ENCODE measurements at regions not wholly inside any gene's neighbourhood (a gene's known extent, or its start where the extent isn't known, plus 50 kb on each side); places are given as distances from the start of the nearest gene placed in this dataset.

DNA sequence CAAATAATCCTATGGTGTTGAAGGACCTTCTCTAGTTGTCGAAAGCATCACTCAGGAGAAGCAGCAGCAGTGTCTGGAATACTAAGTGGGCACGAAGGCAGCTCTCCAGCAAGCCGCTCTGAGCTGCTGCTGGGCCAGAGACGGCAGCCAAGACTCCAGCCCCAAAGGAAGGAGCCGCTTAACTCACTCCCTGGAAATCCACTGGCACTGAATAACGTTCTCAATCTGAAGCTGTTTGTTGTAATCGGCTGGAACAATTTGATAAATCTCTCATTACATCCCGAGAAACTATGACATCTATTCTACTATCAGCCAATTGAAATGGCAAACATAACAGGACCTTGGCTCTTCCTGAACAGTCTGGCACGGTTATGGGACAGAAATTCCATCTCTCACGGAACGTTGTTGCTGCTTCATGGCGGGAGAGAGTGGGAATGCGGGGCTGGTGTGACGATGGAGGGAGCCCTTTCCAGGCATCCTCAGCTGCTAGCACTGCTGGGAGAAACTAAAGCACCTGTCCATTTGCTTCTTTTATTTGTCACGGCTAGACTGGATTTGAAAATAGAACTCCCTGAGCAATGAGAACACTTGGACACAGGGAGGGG lies 331.5 kb upstream of the RNF32 start:
- DNase-seq (ENCODE audit: low read depth), result no peak

DNA sequence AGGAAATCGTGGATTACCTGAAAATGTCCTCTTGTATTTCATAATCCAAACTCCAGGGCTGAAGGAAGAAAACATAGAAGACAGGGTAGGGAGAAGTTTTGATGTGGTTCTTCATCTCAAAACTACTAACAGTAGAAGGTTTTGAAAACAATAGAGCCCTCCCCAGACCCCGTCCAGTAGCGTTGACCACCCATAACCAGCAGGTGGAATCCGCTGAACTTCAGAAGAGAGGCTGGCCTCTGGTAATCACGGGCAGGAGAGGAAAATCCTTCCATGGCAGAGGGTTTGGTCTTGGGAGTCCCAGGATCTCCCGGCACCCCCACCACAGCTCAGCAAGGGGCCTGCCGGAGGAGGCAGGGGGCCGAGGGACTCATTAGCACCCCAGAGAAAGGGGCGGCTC lies 333.4 kb upstream of the RNF32 start:
- DNase-seq (ENCODE audit: low read depth), result no peak

- no peak for DNase-seq (ENCODE audit: low read depth)
Observed at GRCh38 chr7:156305351-156305750, 335.2 kb upstream of the RNF32 start.

GRCh38 chr7:156282816-156283215 lies 357.8 kb upstream of the RNF32 start:
- no peak for DNase-seq (ENCODE audit: low read depth)

- no peak for DNase-seq (ENCODE audit: low read depth)
Observed at GRCh38 chr7:156279635-156280034, 360.9 kb upstream of the RNF32 start.

DNA sequence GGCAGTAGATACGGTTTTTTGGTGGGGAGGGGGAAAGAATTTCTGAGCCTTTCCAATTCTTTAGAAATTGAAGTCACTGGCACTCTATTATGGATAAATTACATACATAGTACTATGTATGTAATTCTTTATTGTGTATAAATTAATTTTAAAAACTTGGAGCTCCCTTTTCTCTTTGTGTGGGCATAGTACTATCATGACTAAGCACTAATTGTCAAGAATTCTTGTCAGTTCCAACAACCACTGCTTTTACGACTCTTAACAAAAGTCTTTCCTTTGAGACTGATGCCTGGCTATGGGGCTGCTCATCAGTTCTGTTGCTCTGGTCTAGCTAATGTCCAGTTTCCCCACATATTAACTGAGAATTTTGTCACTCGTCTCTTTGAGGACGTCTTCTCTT lies 365.3 kb upstream of the RNF32 start:
- no peak for DNase-seq (ENCODE audit: low read depth)

DNA sequence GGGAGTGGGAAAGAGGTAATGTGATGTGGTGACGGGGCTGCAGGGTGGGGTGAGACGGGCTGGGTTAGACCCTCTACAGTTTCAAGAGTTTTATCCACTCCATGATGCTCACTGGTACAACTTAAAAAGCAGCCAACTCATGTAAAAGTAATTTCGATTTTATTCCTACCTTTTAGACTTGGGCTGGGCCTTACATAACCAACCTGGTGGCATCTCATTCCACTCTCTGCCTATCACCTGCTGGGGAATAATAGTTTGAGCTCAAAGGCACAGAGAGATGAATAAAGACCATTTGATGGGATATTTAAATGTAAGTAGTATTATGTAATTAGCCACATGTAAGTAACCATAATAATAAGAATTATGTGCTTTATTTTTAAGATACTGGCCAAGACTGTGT lies 366.0 kb upstream of the RNF32 start:
- no peak for DNase-seq (ENCODE audit: low read depth)

- DNase-seq (ENCODE audit: low read depth), result no peak
Observed at GRCh38 chr7:156261581-156261980, 379.0 kb upstream of the RNF32 start.

GRCh38 chr7:156257904-156258303 lies 382.7 kb upstream of the RNF32 start:
- DNase-seq (ENCODE audit: low read depth), result no peak

GRCh38 chr7:156255635-156256034 lies 384.9 kb upstream of the RNF32 start:
- no peak for DNase-seq (ENCODE audit: low read depth)

DNA sequence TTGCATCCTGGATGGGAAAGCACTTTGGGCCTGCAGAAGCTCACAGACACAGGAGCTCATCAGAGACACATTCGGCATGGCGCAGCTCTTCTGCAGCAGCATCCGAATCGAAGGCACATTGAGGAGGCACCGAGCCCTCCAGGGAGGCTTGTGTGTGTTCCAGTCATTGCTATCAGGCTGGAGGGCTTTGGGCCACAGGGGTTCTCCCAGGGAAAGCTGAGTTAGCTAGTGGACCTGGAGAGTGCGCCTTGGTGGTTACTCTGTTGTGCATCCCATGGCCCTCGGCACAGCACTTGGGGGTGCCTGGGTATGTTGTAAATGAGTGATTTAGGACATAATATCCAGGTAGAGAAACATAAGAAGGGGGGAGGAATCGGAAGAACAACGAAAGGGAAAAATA lies 388.7 kb upstream of the RNF32 start:
- no peak for DNase-seq (ENCODE audit: low read depth)

DNA sequence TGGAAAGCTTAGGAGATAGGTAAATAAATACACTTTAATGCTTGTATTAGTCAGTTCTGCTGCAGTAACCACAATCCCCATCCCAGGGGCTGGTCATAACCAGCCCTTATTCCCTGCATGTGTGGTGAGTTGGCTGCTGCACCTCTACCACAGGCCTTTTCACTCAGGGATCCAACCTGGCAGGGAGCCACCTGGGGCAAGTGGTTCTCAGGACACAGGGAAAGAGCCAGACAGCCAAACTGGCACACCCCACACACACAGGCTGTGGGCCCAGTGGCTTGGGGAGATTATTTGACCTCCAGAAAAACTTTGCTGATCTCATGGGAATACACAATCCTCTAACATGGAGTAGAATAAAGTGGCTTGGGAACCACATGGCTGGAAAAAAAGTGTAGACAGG lies 400.0 kb upstream of the RNF32 start:
- no peak for DNase-seq (ENCODE audit: low read depth)

- no peak for DNase-seq (ENCODE audit: low read depth)
Observed at GRCh38 chr7:156238366-156239133, 402.0 kb upstream of the RNF32 start.

DNA sequence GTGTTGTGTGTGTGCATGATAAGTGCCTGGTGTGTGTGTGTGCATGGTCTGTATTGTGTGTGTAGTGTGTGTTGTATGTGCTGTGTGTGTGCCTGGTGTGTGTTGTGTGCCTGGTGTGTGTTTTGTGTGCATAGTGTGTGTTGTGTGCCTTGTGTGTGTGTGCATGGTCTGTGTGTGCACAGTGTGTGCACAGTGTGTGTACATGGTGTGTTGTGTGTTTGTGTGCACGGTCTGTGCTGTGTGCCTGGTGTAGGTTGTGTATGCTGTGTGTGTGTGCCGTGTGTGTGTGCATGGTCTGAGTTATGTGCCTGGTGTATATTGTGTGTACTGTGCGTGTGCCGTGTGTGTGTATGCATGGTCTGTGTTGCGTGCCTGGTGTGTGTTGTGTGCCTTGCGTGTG lies 403.0 kb upstream of the RNF32 start:
- no peak for DNase-seq (ENCODE audit: low read depth)

DNA sequence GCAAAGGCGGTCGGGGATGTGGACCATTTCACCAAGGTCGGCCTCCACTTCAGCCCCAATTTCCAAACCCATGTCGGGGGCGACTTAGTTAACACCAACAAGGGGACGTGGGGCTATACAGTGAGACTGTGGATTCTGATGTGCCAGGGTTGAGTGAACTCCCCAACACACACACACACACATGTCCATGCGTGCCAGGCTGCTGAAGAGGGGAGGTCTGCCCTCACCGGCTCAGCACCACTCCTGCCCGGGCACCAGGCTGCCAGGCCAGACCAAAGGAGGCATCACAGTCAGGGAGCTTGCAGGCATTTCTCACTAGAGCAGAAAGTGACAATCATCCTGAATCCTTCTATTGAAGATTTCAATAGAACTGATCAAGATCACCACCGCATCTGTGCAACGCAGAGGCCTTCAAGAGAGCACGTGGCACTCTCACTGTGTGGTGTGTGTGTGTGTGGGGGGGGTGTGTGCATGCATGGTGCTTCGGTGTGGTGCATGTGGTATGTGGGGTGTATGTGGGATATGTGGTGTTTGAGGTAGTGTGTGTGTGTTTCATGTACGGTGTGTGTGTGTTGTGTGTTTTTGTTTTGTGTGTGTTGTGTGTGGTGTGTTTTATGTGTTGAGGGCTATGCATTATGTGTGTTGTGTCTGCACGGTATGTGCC lies 403.5 kb upstream of the RNF32 start:
- DNase-seq (ENCODE audit: low read depth), result no peak

- DNase-seq (ENCODE audit: low read depth), result no peak
Observed at GRCh38 chr7:156236181-156236889, 404.2 kb upstream of the RNF32 start.

DNA sequence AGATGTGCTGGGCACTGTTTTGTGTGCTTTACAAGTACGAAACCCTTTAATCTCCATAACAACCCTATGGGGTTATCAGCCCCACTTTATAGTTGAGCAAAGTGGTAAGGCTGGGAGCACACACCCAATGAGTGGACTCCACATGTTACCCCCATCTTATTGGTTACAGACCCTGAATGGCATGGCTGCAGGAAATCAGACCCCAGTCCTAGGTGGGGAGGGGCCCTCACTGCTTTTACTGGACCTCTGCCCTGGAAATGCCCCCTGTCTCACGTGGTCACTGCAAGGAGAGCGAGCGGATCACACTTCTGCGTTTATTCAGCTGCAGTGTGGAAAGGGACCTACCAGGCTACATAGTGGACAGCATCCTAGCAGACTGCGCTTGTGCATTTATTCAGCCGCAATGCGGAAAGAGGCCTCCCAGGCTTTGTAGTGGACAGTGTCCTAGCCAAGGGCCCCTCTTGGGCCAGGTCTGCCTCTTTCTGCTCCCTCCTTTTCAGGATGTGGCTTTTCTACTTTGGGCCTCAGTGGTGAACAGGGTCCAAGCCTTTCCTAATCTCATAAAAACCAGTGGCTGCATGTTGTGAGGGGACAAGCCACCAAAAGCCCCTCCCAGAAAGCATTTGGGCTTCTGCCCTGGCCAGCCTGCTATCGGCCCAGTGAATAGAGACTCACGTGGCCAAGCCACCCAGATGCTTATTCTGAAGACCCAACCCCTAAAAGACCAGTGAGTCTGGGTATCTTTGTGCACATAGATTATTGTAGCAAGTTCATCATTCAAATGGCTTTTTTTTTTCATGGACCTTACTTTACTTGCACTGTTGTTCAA lies 405.7 kb upstream of the RNF32 start:
- no peak for DNase-seq (ENCODE audit: low read depth)

DNA sequence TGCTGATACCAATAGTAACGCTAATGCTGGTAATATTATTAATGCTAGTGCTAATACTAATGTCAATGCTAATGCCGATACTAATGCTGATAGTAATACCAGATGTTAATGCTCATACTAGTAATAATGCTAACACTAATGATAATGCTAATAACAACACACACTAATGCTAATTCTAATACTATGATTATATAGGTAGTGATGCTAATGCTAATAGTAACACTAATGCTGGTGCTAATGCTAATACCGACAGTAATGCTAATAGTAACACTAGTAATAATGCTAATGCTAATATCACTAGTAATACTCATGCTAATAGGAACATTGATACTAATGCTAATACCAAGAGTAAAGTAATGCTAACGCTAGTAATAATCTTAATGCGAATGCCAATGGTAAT lies 406.4 kb upstream of the RNF32 start:
- DNase-seq (ENCODE audit: low read depth), result no peak

DNA sequence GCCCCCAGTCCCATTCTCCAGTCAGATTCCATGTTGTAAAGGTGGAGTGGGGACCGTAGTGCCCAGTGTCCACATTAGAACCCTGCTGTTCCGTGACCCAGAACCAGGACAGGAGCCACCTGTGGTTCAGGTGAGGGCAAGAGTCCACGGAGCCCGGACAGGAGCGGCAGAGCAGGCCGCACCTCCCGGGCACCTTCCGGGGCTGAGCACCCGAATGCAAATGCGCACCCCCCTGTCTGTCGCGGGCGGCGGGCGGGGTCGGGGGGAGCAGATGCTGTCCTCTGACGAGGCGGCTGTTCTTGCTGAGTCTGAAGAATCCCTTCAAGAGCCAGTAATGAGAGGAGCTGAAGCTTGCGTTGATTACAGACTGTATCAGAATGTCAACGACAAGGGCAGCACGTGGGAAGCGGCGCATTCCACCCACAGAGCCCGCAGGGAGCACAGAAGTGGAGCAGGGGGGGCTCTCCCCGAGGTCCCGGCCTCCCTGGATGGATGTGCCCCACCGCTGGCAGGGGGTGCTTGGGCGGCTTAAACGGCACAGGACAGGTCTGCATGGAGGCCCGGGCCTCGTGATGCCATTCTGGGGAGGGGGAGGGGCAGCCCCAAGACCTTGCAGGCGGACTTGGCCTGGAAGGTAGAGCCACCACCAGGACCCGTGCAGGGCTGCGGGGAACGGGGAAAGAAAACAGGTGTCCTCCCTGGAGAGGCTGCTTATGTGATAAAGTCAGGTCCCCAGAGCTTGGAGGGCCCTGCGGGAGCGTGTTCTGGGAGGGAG lies 407.5 kb upstream of the RNF32 start:
- DNase-seq (ENCODE audit: low read depth), result no peak

DNA sequence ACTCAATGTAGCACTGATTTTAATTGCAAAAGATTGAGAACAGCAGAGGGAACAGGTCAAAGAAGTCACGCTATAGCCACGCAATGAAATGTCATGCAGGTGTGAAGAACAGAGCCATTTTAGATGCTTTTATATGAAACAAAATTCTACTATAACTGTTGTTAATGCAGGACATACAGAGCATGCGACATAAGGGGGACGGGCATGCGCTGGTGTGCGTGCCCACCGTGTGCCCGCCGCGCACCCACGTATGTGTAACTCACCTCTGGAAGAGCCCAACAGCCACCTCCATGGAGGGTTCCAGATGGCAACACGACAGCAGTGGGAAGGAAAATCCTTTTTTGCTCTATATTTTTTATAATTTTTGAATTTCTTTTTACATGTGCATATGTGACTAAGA lies 410.0 kb upstream of the RNF32 start:
- DNase-seq (ENCODE audit: low read depth), result no peak

DNA sequence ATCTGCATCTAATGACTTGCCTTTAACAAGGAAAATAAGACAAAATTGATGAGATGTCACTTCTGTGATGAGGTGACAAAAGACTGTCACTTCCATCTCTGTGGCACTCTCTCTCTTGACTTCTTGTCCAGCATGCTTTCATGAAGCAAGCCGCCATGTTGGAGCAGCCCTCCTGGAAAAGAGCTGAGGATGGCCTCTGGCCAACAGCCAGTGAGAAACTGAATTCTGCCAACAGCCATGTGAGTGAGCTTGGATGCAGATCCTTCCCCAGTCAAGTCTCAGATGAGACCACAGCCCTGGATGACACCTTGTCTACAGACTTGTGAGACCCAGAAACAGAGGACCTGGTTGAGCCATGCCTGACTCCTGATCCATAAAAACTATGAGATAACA lies 412.6 kb upstream of the SHH start:
- DNase-seq (ENCODE audit: low read depth), result no peak
